ENCODE measurements at regions not wholly inside any gene's neighbourhood (a gene's known extent, or its start where the extent isn't known, plus 50 kb on each side); places are given as distances from the start of the nearest gene placed in this dataset.

DNA sequence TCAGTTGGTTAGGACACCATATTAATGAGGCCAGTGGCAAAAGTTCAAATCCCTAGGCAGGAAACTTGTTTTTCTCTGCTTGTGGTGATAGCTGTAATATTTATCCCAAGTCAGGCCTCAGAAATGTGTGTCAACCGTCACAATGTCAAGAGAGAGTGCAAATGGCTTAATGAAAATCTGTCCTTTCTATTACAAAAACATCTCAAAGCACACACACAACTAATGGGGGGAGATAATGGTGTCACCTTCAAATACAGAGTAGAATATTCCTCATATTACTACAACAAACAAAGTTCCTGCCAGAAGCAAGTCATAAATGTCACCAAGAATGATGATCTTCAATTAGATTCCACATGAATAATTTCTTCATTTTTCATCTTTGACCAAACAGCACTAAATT, 127.2 kb upstream of the MARCHF11 start:
- no peak for TF ChIP-seq SUZ12 (IDR thresholded peaks at IDR 0.05; ENCODE audit: extremely low read depth, insufficient read depth, insufficient read length)
- no peak for TF ChIP-seq ZNF274 (IDR thresholded peaks at IDR 0.05; ENCODE audit: low read depth, low read length)

Measured in NT2/D1 (cell line).